ENCODE measurements at regions not wholly inside any gene's neighbourhood (a gene's known extent, or its start where the extent isn't known, plus 50 kb on each side); places are given as distances from the start of the nearest gene placed in this dataset.

- Histone ChIP-seq H3K9me3 (ENCODE audit: insufficient read depth, low read depth, low read length) (no peaks in the 10 kb centered on the region), H3K9ac (ENCODE audit: low read depth, low read length) (no peak overlapping the region), H3K4me1 (ENCODE audit: insufficient read depth, low read length) (no peaks in the 10 kb centered on the region), H3K27me3 (ENCODE audit: insufficient read depth, low read length) (no peaks in the 10 kb centered on the region), H3K27ac (ENCODE audit: low read length) (no peak overlapping the region), H3K36me3 (ENCODE audit: insufficient read depth, low read depth, low read length) (no peaks in the 10 kb centered on the region), H3K4me3 (ENCODE audit: low read length) (no peak overlapping the region)
Observed at GRCh38 chr10:55277549-55277948, 476.5 kb upstream of the PCDH15 start.

GRCh38 chr10:55274367-55274766 is 473.3 kb upstream of the PCDH15 start:
- H3K27me3 ChIP-seq (ENCODE audit: insufficient read depth, low read length), result no peaks in the 10 kb centered on the region
- H3K4me1 ChIP-seq (ENCODE audit: insufficient read depth, low read length), result no peaks in the 10 kb centered on the region
- H3K9me3 ChIP-seq (ENCODE audit: insufficient read depth, low read depth, low read length), result no peaks in the 10 kb centered on the region
- no peak overlapping the region for H3K4me3 ChIP-seq (ENCODE audit: low read length)
- no peak overlapping the region for H3K27ac ChIP-seq (ENCODE audit: low read length)
- H3K9ac ChIP-seq (ENCODE audit: low read depth, low read length), result no peak overlapping the region
- H3K36me3 ChIP-seq (ENCODE audit: insufficient read depth, low read depth, low read length), result no peaks in the 10 kb centered on the region

- no peaks in the 10 kb centered on the region for H3K27me3 ChIP-seq (ENCODE audit: insufficient read depth, low read length)
Observed at GRCh38 chr10:55273946-55274345, 472.9 kb upstream of the PCDH15 start.

GRCh38 chr10:55272886-55273285 is 471.9 kb upstream of the PCDH15 start:
- Histone ChIP-seq H3K4me3 (ENCODE audit: low read length) (no peak overlapping the region), H3K4me1 (ENCODE audit: insufficient read depth, low read length) (no peaks in the 10 kb centered on the region), H3K9me3 (ENCODE audit: insufficient read depth, low read depth, low read length) (no peaks in the 10 kb centered on the region), H3K36me3 (ENCODE audit: insufficient read depth, low read depth, low read length) (no peaks in the 10 kb centered on the region), H3K9ac (ENCODE audit: low read depth, low read length) (no peak overlapping the region), H3K27me3 (ENCODE audit: insufficient read depth, low read length) (no peaks in the 10 kb centered on the region), H3K27ac (ENCODE audit: low read length) (no peak overlapping the region)

More at GRCh38 chr10:55273946-55274345, 472.9 kb upstream of the PCDH15 start:
- no peak overlapping the region for H3K9ac ChIP-seq (ENCODE audit: low read depth, low read length)
- H3K9me3 ChIP-seq (ENCODE audit: insufficient read depth, low read depth, low read length), result no peaks in the 10 kb centered on the region
- H3K36me3 ChIP-seq (ENCODE audit: insufficient read depth, low read depth, low read length), result no peaks in the 10 kb centered on the region
- no peak overlapping the region for H3K4me3 ChIP-seq (ENCODE audit: low read length)
- H3K27ac ChIP-seq (ENCODE audit: low read length), result no peak overlapping the region
- H3K4me1 ChIP-seq (ENCODE audit: insufficient read depth, low read length), result no peaks in the 10 kb centered on the region

GRCh38 chr10:55266797-55267196 is 465.8 kb upstream of the PCDH15 start:
- Histone ChIP-seq H3K9me3 (ENCODE audit: insufficient read depth, low read depth, low read length) (no peaks in the 10 kb centered on the region), H3K27ac (ENCODE audit: low read length) (no peak overlapping the region), H3K9ac (ENCODE audit: low read depth, low read length) (no peak overlapping the region), H3K36me3 (ENCODE audit: insufficient read depth, low read depth, low read length) (no peaks in the 10 kb centered on the region), H3K4me1 (ENCODE audit: insufficient read depth, low read length) (peaks cover 7% of the 10 kb centered on the region), H3K4me3 (ENCODE audit: low read length) (no peak overlapping the region), H3K27me3 (ENCODE audit: insufficient read depth, low read length) (no peaks in the 10 kb centered on the region)

- Histone ChIP-seq H3K4me1 (ENCODE audit: insufficient read depth, low read length) (peaks cover 14% of the 10 kb centered on the region), H3K9me3 (ENCODE audit: insufficient read depth, low read depth, low read length) (no peaks in the 10 kb centered on the region), H3K4me3 (ENCODE audit: low read length) (no peak overlapping the region), H3K36me3 (ENCODE audit: insufficient read depth, low read depth, low read length) (no peaks in the 10 kb centered on the region), H3K9ac (ENCODE audit: low read depth, low read length) (no peak overlapping the region), H3K27me3 (ENCODE audit: insufficient read depth, low read length) (no peaks in the 10 kb centered on the region), H3K27ac (ENCODE audit: low read length) (no peak overlapping the region)
Observed at GRCh38 chr10:55263327-55263726, 462.3 kb upstream of the PCDH15 start.

- no peak overlapping the region for H3K4me3 ChIP-seq (ENCODE audit: low read length)
- H3K4me1 ChIP-seq (ENCODE audit: insufficient read depth, low read length), result peaks cover 8% of the 10 kb centered on the region; the same call in 1 of the 2 replicates
- H3K9me3 ChIP-seq (ENCODE audit: insufficient read depth, low read depth, low read length), result no peaks in the 10 kb centered on the region
- no peak overlapping the region for H3K9ac ChIP-seq (ENCODE audit: low read depth, low read length)
- no peaks in the 10 kb centered on the region for H3K27me3 ChIP-seq (ENCODE audit: insufficient read depth, low read length)
- H3K27ac ChIP-seq (ENCODE audit: low read length), result no peak overlapping the region
- H3K36me3 ChIP-seq (ENCODE audit: insufficient read depth, low read depth, low read length), result no peaks in the 10 kb centered on the region
Observed at GRCh38 chr10:55242544-55242943, 441.5 kb upstream of the PCDH15 start.

GRCh38 chr10:55237462-55237861 is 436.4 kb upstream of the PCDH15 start:
- H3K36me3 ChIP-seq (ENCODE audit: insufficient read depth, low read depth, low read length), result no peaks in the 10 kb centered on the region
- H3K27me3 ChIP-seq (ENCODE audit: insufficient read depth, low read length), result no peaks in the 10 kb centered on the region
- H3K4me1 ChIP-seq (ENCODE audit: insufficient read depth, low read length), result peaks cover 8% of the 10 kb centered on the region; the same call in 1 of the 2 replicates
- H3K9ac ChIP-seq (ENCODE audit: low read depth, low read length), result no peak overlapping the region
- no peak overlapping the region for H3K4me3 ChIP-seq (ENCODE audit: low read length)
- no peaks in the 10 kb centered on the region for H3K9me3 ChIP-seq (ENCODE audit: insufficient read depth, low read depth, low read length)
- no peak overlapping the region for H3K27ac ChIP-seq (ENCODE audit: low read length)

- Histone ChIP-seq H3K9me3 (ENCODE audit: insufficient read depth, low read depth, low read length) (no peaks in the 10 kb centered on the region), H3K4me3 (ENCODE audit: low read length) (no peak overlapping the region), H3K27me3 (ENCODE audit: insufficient read depth, low read length) (no peaks in the 10 kb centered on the region), H3K9ac (ENCODE audit: low read depth, low read length) (no peak overlapping the region), H3K27ac (ENCODE audit: low read length) (no peak overlapping the region), H3K4me1 (ENCODE audit: insufficient read depth, low read length) (no peaks in the 10 kb centered on the region), H3K36me3 (ENCODE audit: insufficient read depth, low read depth, low read length) (no peaks in the 10 kb centered on the region)
Observed at GRCh38 chr10:55233505-55233904, 432.5 kb upstream of the PCDH15 start.

GRCh38 chr10:55233090-55233489 is 432.1 kb upstream of the PCDH15 start:
- no peaks in the 10 kb centered on the region for H3K4me1 ChIP-seq (ENCODE audit: insufficient read depth, low read length)
- no peak overlapping the region for H3K4me3 ChIP-seq (ENCODE audit: low read length)
- H3K27ac ChIP-seq (ENCODE audit: low read length), result no peak overlapping the region
- no peaks in the 10 kb centered on the region for H3K36me3 ChIP-seq (ENCODE audit: insufficient read depth, low read depth, low read length)
- H3K9me3 ChIP-seq (ENCODE audit: insufficient read depth, low read depth, low read length), result no peaks in the 10 kb centered on the region
- no peak overlapping the region for H3K9ac ChIP-seq (ENCODE audit: low read depth, low read length)
- H3K27me3 ChIP-seq (ENCODE audit: insufficient read depth, low read length), result no peaks in the 10 kb centered on the region

GRCh38 chr10:55232553-55232952 is 431.5 kb upstream of the PCDH15 start:
- Histone ChIP-seq H3K27ac (ENCODE audit: low read length) (no peak overlapping the region), H3K4me1 (ENCODE audit: insufficient read depth, low read length) (no peaks in the 10 kb centered on the region), H3K27me3 (ENCODE audit: insufficient read depth, low read length) (no peaks in the 10 kb centered on the region), H3K9ac (ENCODE audit: low read depth, low read length) (no peak overlapping the region), H3K9me3 (ENCODE audit: insufficient read depth, low read depth, low read length) (no peaks in the 10 kb centered on the region), H3K36me3 (ENCODE audit: insufficient read depth, low read depth, low read length) (no peaks in the 10 kb centered on the region), H3K4me3 (ENCODE audit: low read length) (no peak overlapping the region)

- Histone ChIP-seq H3K4me1 (ENCODE audit: insufficient read depth, low read length) (no peaks in the 10 kb centered on the region), H3K9ac (ENCODE audit: low read depth, low read length) (no peak overlapping the region), H3K4me3 (ENCODE audit: low read length) (no peak overlapping the region), H3K9me3 (ENCODE audit: insufficient read depth, low read depth, low read length) (no peaks in the 10 kb centered on the region), H3K36me3 (ENCODE audit: insufficient read depth, low read depth, low read length) (no peaks in the 10 kb centered on the region), H3K27ac (ENCODE audit: low read length) (no peak overlapping the region), H3K27me3 (ENCODE audit: insufficient read depth, low read length) (no peaks in the 10 kb centered on the region)
Observed at GRCh38 chr10:55227967-55228366, 426.9 kb upstream of the PCDH15 start.
